Cardiac muscle cell (in vitro differentiated cells and primary cell): ENCODE measurements at regions not wholly inside any gene's neighbourhood (a gene's known extent, or its start where the extent isn't known, plus 50 kb on each side); places are given as distances from the start of the nearest gene placed in this dataset.
A peak's percentile ranks its signal among the peaks of the same experiment; 100 is the strongest.

Experiments
- DNase-seq, 2 donors: peaks; one replicate each; pipeline versions ENCODE4 v3.0.0 to v3.0.0-alpha.2; 2010 to 2017; ENCODE audit warnings: low read depth in 1 of 2, low spot score in 1 of 2
- H3K27ac ChIP-seq: fragments of 200-600 bp; sonication (generic); 2 replicates; pipeline ENCODE4 v1.5.1; 2016
- H3K27me3 ChIP-seq: fragments of 200-600 bp; sonication (generic); 2 replicates; pipeline ENCODE4 v1.6.0; 2016; ENCODE audit warnings: control low read depth
- H3K36me3 ChIP-seq: fragments of 200-600 bp; sonication (generic); 2 replicates; pipeline ENCODE4 v1.5.1; 2016; ENCODE audit warnings: control low read depth
- H3K4me1 ChIP-seq: fragments of 200-600 bp; sonication (generic); 2 replicates; pipeline ENCODE4 v1.8.1; 2017; ENCODE audit warnings: low read depth, mild to moderate bottlenecking, mixed run types
- H3K4me3 ChIP-seq: fragments of 200-600 bp; sonication (generic); 2 replicates; pipeline ENCODE4 v1.5.1; 2016; ENCODE audit warnings: mild to moderate bottlenecking
- H3K9me3 ChIP-seq: fragments of 200-600 bp; sonication (generic); 2 replicates; pipeline ENCODE4 v1.5.1; 2017; ENCODE audit warnings: low read depth, mild to moderate bottlenecking, control low read depth
- TF ChIP-seq, protein P1 (sequence below): IDR thresholded peaks from 2 replicates; pipeline ENCODE4 v1.5.1; 2012; ENCODE audit warnings: low read depth, mild to moderate bottlenecking, low read length

DNA sequence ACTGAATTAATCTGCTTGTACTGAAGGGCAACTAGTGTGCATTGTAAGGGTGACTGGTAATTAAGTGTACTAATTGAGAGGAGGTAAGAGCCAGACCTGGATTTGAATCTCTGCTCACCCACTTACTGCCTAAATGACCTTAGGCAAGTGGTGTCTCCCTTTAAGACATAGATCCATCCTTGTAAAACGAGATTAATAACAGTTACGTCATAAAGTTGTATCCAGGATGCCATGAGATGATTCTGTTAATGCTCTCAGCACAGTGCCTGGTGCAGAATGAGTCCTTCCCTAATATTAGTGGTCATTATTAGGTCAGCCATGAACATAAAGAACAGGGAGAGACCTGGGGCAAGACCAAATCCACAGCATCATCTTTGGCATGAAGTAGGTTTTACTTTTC, 470.1 kb downstream of the MAFB start:
- Histone ChIP-seq H3K4me3 (no peak overlapping the region), H3K27me3 (no peaks in the 10 kb centered on the region), H3K36me3 (no peaks in the 10 kb centered on the region), H3K4me1 (peaks cover 11% of the 10 kb centered on the region), H3K9me3 (no peaks in the 10 kb centered on the region), H3K27ac (no peak overlapping the region)
- TF ChIP-seq, protein P1, sequence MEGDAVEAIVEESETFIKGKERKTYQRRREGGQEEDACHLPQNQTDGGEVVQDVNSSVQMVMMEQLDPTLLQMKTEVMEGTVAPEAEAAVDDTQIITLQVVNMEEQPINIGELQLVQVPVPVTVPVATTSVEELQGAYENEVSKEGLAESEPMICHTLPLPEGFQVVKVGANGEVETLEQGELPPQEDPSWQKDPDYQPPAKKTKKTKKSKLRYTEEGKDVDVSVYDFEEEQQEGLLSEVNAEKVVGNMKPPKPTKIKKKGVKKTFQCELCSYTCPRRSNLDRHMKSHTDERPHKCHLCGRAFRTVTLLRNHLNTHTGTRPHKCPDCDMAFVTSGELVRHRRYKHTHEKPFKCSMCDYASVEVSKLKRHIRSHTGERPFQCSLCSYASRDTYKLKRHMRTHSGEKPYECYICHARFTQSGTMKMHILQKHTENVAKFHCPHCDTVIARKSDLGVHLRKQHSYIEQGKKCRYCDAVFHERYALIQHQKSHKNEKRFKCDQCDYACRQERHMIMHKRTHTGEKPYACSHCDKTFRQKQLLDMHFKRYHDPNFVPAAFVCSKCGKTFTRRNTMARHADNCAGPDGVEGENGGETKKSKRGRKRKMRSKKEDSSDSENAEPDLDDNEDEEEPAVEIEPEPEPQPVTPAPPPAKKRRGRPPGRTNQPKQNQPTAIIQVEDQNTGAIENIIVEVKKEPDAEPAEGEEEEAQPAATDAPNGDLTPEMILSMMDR: no peak
- no peak for DNase-seq

- H3K27me3 ChIP-seq: no peaks in the 10 kb centered on the region
- no peak overlapping the region for H3K4me3 ChIP-seq
- H3K9me3 ChIP-seq: no peaks in the 10 kb centered on the region
- TF ChIP-seq, protein P1: no peak
- no peaks in the 10 kb centered on the region for H3K36me3 ChIP-seq
- peak overlapping the region; percentile 19 for H3K27ac ChIP-seq
- peaks cover 11% of the 10 kb centered on the region for H3K4me1 ChIP-seq
- peak in 1 of 2 donors; percentile 70 for DNase-seq
Observed at GRCh38 chr20:40218316-40218969, 470.6 kb downstream of the MAFB start.

GRCh38 chr20:40207655-40208054, 481.4 kb downstream of the MAFB start:
- no peak overlapping the region for H3K4me3 ChIP-seq

GRCh38 chr20:40205971-40206370, 483.1 kb downstream of the MAFB start:
- Histone ChIP-seq H3K27me3 (no peaks in the 10 kb centered on the region), H3K9me3 (no peaks in the 10 kb centered on the region), H3K27ac (no peak overlapping the region), H3K4me1 (peaks cover 19% of the 10 kb centered on the region), H3K4me3 (no peak overlapping the region), H3K36me3 (no peaks in the 10 kb centered on the region)
- TF ChIP-seq, protein P1: no peak
- no peak for DNase-seq

More at GRCh38 chr20:40207655-40208054, 481.4 kb downstream of the MAFB start:
- TF ChIP-seq, protein P1: no peak
- peaks cover 19% of the 10 kb centered on the region for H3K4me1 ChIP-seq
- no peak overlapping the region for H3K27ac ChIP-seq
- peak in 1 of 2 donors; percentile 35 for DNase-seq
- H3K9me3 ChIP-seq: no peaks in the 10 kb centered on the region
- H3K27me3 ChIP-seq: no peaks in the 10 kb centered on the region
- no peaks in the 10 kb centered on the region for H3K36me3 ChIP-seq

DNA sequence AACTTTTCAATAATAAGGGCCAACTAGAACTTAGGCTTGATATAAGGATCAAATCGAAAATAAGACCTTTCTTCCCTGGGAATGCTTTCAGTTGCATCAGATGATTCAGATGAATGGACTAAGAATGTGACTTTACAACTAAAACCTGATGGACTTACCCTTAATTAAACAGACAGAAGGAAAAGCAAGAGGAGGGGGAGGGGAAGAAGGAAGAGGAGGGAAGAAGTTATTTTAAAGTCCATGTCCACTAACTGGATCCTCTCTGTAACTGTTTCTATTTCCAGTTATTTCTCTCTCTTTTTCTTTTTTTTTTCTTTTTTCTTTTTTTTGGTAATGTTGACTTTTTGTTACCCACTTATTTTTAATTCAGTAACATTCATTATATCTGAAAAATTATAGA, 486.0 kb downstream of the MAFB start:
- Histone ChIP-seq H3K27ac (no peak overlapping the region), H3K27me3 (no peaks in the 10 kb centered on the region), H3K4me3 (no peak overlapping the region), H3K9me3 (no peaks in the 10 kb centered on the region), H3K36me3 (no peaks in the 10 kb centered on the region), H3K4me1 (peaks cover 19% of the 10 kb centered on the region)
- DNase-seq: no peak
- TF ChIP-seq, protein P1: no peak
